ENCODE measurements at regions not wholly inside any gene's neighbourhood (a gene's known extent, or its start where the extent isn't known, plus 50 kb on each side); places are given as distances from the start of the nearest gene placed in this dataset.

GRCh38 chr15:58331913-58332675 lies 99.7 kb upstream of the LIPC start:
- DNase-seq (ENCODE audit: low spot score) = peak; percentile 92
- Mint-ChIP-seq H3K36me3 (ENCODE audit: low read depth) (no peaks in the 10 kb centered on the region), H3K27ac (peak overlapping the region; percentile 93), H3K4me1 (ENCODE audit: low read depth) (peaks cover 33% of the 10 kb centered on the region), H3K4me3 (peak overlapping the region; percentile 67), H3K27me3 (ENCODE audit: low read depth) (no peaks in the 10 kb centered on the region), H3K9me3 (peaks cover 26% of the 10 kb centered on the region)

- Mint-ChIP-seq H3K4me1 (ENCODE audit: low read depth) (peaks cover 33% of the 10 kb centered on the region), H3K4me3 (peak overlapping the region; percentile 67), H3K27ac (peak overlapping the region; percentile 93), H3K27me3 (ENCODE audit: low read depth) (no peaks in the 10 kb centered on the region), H3K9me3 (peaks cover 20% of the 10 kb centered on the region), H3K36me3 (ENCODE audit: low read depth) (no peaks in the 10 kb centered on the region)
- no peak for DNase-seq (ENCODE audit: low spot score)
These were observed 99.0 kb upstream of the LIPC start for GRCh38 chr15:58332676-58333400.

GRCh38 chr15:58334803-58335202 lies 97.0 kb upstream of the LIPC start:
- peaks cover 12% of the 10 kb centered on the region for H3K9me3 Mint-ChIP-seq
- H3K4me1 Mint-ChIP-seq (ENCODE audit: low read depth) = peaks cover 32% of the 10 kb centered on the region
- no peak overlapping the region for H3K4me3 Mint-ChIP-seq
- H3K27ac Mint-ChIP-seq = no peak overlapping the region
- DNase-seq (ENCODE audit: low spot score) = no peak
- no peaks in the 10 kb centered on the region for H3K36me3 Mint-ChIP-seq (ENCODE audit: low read depth)
- no peaks in the 10 kb centered on the region for H3K27me3 Mint-ChIP-seq (ENCODE audit: low read depth)

GRCh38 chr15:58336161-58336560 lies 95.6 kb upstream of the LIPC start:
- Mint-ChIP-seq H3K27me3 (ENCODE audit: low read depth) (no peaks in the 10 kb centered on the region), H3K36me3 (ENCODE audit: low read depth) (no peaks in the 10 kb centered on the region), H3K4me1 (ENCODE audit: low read depth) (peaks cover 27% of the 10 kb centered on the region), H3K4me3 (no peak overlapping the region), H3K27ac (no peak overlapping the region), H3K9me3 (peaks cover 12% of the 10 kb centered on the region)
- DNase-seq (ENCODE audit: low spot score) = no peak

- Mint-ChIP-seq H3K27ac (no peak overlapping the region), H3K4me1 (ENCODE audit: low read depth) (peaks cover 4% of the 10 kb centered on the region), H3K9me3 (peaks cover under 1% of the 10 kb centered on the region), H3K27me3 (ENCODE audit: low read depth) (no peaks in the 10 kb centered on the region), H3K4me3 (no peak overlapping the region), H3K36me3 (ENCODE audit: low read depth) (no peaks in the 10 kb centered on the region)
- DNase-seq (ENCODE audit: low spot score) = no peak
These were observed 91.6 kb upstream of the LIPC start for GRCh38 chr15:58340176-58340575.

GRCh38 chr15:58342508-58342907 lies 89.3 kb upstream of the LIPC start:
- Mint-ChIP-seq H3K27ac (no peak overlapping the region), H3K9me3 (no peaks in the 10 kb centered on the region), H3K4me1 (ENCODE audit: low read depth) (peaks cover 4% of the 10 kb centered on the region), H3K4me3 (no peak overlapping the region), H3K36me3 (ENCODE audit: low read depth) (no peaks in the 10 kb centered on the region), H3K27me3 (ENCODE audit: low read depth) (no peaks in the 10 kb centered on the region)
- DNase-seq (ENCODE audit: low spot score) = no peak

- Mint-ChIP-seq H3K27ac (no peak overlapping the region), H3K9me3 (peaks cover 4% of the 10 kb centered on the region), H3K4me1 (ENCODE audit: low read depth) (peaks cover 7% of the 10 kb centered on the region), H3K27me3 (ENCODE audit: low read depth) (no peaks in the 10 kb centered on the region), H3K4me3 (no peak overlapping the region), H3K36me3 (ENCODE audit: low read depth) (no peaks in the 10 kb centered on the region)
- no peak for DNase-seq (ENCODE audit: low spot score)
These were observed 87.3 kb upstream of the LIPC start for GRCh38 chr15:58344213-58345070.

GRCh38 chr15:58346361-58346760 lies 85.4 kb upstream of the LIPC start:
- H3K27ac Mint-ChIP-seq = no peak overlapping the region
- peaks cover 4% of the 10 kb centered on the region for H3K4me1 Mint-ChIP-seq (ENCODE audit: low read depth)
- peaks cover 4% of the 10 kb centered on the region for H3K9me3 Mint-ChIP-seq
- H3K4me3 Mint-ChIP-seq = no peak overlapping the region
- no peak for DNase-seq (ENCODE audit: low spot score)
- H3K27me3 Mint-ChIP-seq (ENCODE audit: low read depth) = no peaks in the 10 kb centered on the region
- H3K36me3 Mint-ChIP-seq (ENCODE audit: low read depth) = no peaks in the 10 kb centered on the region

- Mint-ChIP-seq H3K27me3 (ENCODE audit: low read depth) (no peaks in the 10 kb centered on the region), H3K9me3 (peaks cover 4% of the 10 kb centered on the region), H3K4me1 (ENCODE audit: low read depth) (peaks cover 4% of the 10 kb centered on the region), H3K36me3 (ENCODE audit: low read depth) (no peaks in the 10 kb centered on the region), H3K4me3 (no peak overlapping the region), H3K27ac (peak overlapping the region; percentile 73)
- no peak for DNase-seq (ENCODE audit: low spot score)
These were observed 83.5 kb upstream of the LIPC start for GRCh38 chr15:58348095-58348812.

GRCh38 chr15:58352026-58352929 lies 79.5 kb upstream of the LIPC start:
- H3K9me3 Mint-ChIP-seq = peaks cover 4% of the 10 kb centered on the region
- no peak overlapping the region for H3K4me3 Mint-ChIP-seq
- H3K4me1 Mint-ChIP-seq (ENCODE audit: low read depth) = peaks cover 5% of the 10 kb centered on the region
- no peak for DNase-seq (ENCODE audit: low spot score)
- H3K27me3 Mint-ChIP-seq (ENCODE audit: low read depth) = no peaks in the 10 kb centered on the region
- no peaks in the 10 kb centered on the region for H3K36me3 Mint-ChIP-seq (ENCODE audit: low read depth)
- no peak overlapping the region for H3K27ac Mint-ChIP-seq

- no peak for DNase-seq (ENCODE audit: low spot score)
- H3K27me3 Mint-ChIP-seq (ENCODE audit: low read depth) = no peaks in the 10 kb centered on the region
- no peaks in the 10 kb centered on the region for H3K36me3 Mint-ChIP-seq (ENCODE audit: low read depth)
- H3K4me1 Mint-ChIP-seq (ENCODE audit: low read depth) = peaks cover 10% of the 10 kb centered on the region
- no peaks in the 10 kb centered on the region for H3K9me3 Mint-ChIP-seq
- H3K27ac Mint-ChIP-seq = no peak overlapping the region
- no peak overlapping the region for H3K4me3 Mint-ChIP-seq
These were observed 76.3 kb upstream of the LIPC start for GRCh38 chr15:58355382-58355971.

GRCh38 chr15:58355973-58356372 lies 75.8 kb upstream of the LIPC start:
- no peaks in the 10 kb centered on the region for H3K36me3 Mint-ChIP-seq (ENCODE audit: low read depth)
- no peak for DNase-seq (ENCODE audit: low spot score)
- no peaks in the 10 kb centered on the region for H3K9me3 Mint-ChIP-seq
- no peaks in the 10 kb centered on the region for H3K27me3 Mint-ChIP-seq (ENCODE audit: low read depth)
- H3K4me1 Mint-ChIP-seq (ENCODE audit: low read depth) = peaks cover 10% of the 10 kb centered on the region
- no peak overlapping the region for H3K4me3 Mint-ChIP-seq
- H3K27ac Mint-ChIP-seq = no peak overlapping the region

Measured in T-helper 2 cell treated with Interferon-gamma antibody and Interleukin-4, amounts not matched to agents 5 μg/mL and 100 μg/mL, for 36 hours (primary cell).